ENCODE measurements at regions not wholly inside any gene's neighbourhood (a gene's known extent, or its start where the extent isn't known, plus 50 kb on each side); places are given as distances from the start of the nearest gene placed in this dataset.

DNA sequence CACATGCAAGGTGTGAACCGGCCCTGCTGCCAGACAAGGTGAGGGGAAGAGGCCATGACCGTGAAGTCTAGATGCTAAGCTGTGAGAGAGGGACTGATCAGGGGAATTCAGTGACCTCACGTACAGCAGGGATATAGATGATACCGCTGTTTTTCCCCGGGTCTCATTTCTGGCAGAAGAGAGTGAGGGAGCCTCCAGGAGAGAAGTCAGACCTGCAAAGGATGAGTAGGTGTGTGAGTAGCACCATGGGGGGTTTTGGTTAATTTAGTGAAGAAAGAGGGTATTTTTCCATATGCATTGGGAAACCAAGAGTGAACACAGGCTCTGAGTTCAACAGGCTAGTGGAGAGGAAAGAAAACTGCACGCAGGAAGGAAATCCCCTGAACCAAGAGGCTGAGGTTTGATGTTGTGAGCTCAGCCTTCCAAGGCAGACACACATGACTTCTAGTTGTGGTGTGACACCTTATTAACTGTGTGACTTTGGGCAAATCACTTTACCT, 127.6 kb upstream of the GATB start:
- Histone ChIP-seq H3K4me1 (ENCODE audit: control insufficient read depth, insufficient read depth, low read length) (no peaks in the 10 kb centered on the region), H3K9me3 (ENCODE audit: control insufficient read depth, insufficient read depth, low read depth, low read length) (no peaks in the 10 kb centered on the region), H3K4me3 (ENCODE audit: low read depth, low read length) (no peak overlapping the region), H3K36me3 (ENCODE audit: control insufficient read depth in 2 of 2, insufficient read depth in 1 of 2, low read length in 2 of 2) (no peaks in the 10 kb centered on the region), H3K27ac (ENCODE audit: extremely low read depth, low read depth, low read length) (no peak overlapping the region)
- TF ChIP-seq ZNF175 (tag by site-specific recombination; IDR thresholded peaks at IDR 0.05): no peak
- no peak for TF ChIP-seq SCRT2 (tag by site-specific recombination; IDR thresholded peaks at IDR 0.05)
- no peak for TF ChIP-seq SP7 (tag by site-specific recombination; IDR thresholded peaks at IDR 0.05)
- TF ChIP-seq HOXC10 (CRISPR knock-in tag; IDR thresholded peaks at IDR 0.05): no peak
- TF ChIP-seq ZNF792 (tag by site-specific recombination; IDR thresholded peaks at IDR 0.05): no peak
- TF ChIP-seq, protein P1, sequence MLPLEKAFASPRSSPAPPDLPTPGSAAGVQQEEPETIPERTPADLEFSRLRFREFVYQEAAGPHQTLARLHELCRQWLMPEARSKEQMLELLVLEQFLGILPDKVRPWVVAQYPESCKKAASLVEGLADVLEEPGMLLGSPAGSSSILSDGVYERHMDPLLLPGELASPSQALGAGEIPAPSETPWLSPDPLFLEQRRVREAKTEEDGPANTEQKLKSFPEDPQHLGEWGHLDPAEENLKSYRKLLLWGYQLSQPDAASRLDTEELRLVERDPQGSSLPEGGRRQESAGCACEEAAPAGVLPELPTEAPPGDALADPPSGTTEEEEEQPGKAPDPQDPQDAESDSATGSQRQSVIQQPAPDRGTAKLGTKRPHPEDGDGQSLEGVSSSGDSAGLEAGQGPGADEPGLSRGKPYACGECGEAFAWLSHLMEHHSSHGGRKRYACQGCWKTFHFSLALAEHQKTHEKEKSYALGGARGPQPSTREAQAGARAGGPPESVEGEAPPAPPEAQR (tag by site-specific recombination; IDR thresholded peaks at IDR 0.05): no peak
- TF ChIP-seq ZNF629 (tag by site-specific recombination; IDR thresholded peaks at IDR 0.05): no peak
- TF ChIP-seq, protein P2, sequence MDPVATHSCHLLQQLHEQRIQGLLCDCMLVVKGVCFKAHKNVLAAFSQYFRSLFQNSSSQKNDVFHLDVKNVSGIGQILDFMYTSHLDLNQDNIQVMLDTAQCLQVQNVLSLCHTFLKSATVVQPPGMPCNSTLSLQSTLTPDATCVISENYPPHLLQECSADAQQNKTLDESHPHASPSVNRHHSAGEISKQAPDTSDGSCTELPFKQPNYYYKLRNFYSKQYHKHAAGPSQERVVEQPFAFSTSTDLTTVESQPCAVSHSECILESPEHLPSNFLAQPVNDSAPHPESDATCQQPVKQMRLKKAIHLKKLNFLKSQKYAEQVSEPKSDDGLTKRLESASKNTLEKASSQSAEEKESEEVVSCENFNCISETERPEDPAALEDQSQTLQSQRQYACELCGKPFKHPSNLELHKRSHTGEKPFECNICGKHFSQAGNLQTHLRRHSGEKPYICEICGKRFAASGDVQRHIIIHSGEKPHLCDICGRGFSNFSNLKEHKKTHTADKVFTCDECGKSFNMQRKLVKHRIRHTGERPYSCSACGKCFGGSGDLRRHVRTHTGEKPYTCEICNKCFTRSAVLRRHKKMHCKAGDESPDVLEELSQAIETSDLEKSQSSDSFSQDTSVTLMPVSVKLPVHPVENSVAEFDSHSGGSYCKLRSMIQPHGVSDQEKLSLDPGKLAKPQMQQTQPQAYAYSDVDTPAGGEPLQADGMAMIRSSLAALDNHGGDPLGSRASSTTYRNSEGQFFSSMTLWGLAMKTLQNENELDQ (tag by site-specific recombination; IDR thresholded peaks at IDR 0.05; ENCODE audit: low read depth): no peak
- no peak for TF ChIP-seq ZNF274 (IDR thresholded peaks at IDR 0.05; ENCODE audit: low read length)
- TF ChIP-seq ZNF274 (tag by site-specific recombination; IDR thresholded peaks at IDR 0.05; ENCODE audit: borderline replicate concordance): no peak
- no peak for TF ChIP-seq ZFP37 (tag by site-specific recombination; IDR thresholded peaks at IDR 0.05)
- no peak for TF ChIP-seq ZSCAN5A (tag by site-specific recombination; IDR thresholded peaks at IDR 0.05)
- no peak for TF ChIP-seq KLF10 (tag by site-specific recombination; IDR thresholded peaks at IDR 0.05)
- no peak for TF ChIP-seq ZNF521 (tag by site-specific recombination; IDR thresholded peaks at IDR 0.05)
- no peak for TF ChIP-seq PRDM2 (tag by site-specific recombination; IDR thresholded peaks at IDR 0.05; ENCODE audit: borderline replicate concordance)
- no peak for TF ChIP-seq ZNF449 (tag by site-specific recombination; IDR thresholded peaks at IDR 0.05)
- TF ChIP-seq ZNF549 (tag by site-specific recombination; IDR thresholded peaks at IDR 0.05): no peak
- no peak for TF ChIP-seq ZBTB17 (tag by site-specific recombination; IDR thresholded peaks at IDR 0.05)
- TF ChIP-seq YY1 (tag by site-specific recombination; IDR thresholded peaks at IDR 0.05): no peak
- no peak for TF ChIP-seq ZBTB10 (tag by site-specific recombination; IDR thresholded peaks at IDR 0.05)
- no peak for TF ChIP-seq ZNF169 (tag by site-specific recombination; IDR thresholded peaks at IDR 0.05)
- ChIA-PET POLR2A (no interaction called here), CTCF (no interaction called here)
